Uterus (tissue), 3 donors: ENCODE measurements at regions not wholly inside any gene's neighbourhood (a gene's known extent, or its start where the extent isn't known, plus 50 kb on each side); places are given as distances from the start of the nearest gene placed in this dataset.

Source experiments
- DNase-seq, 2 donors: peaks; one replicate each; pipeline ENCODE4 v3.0.0-alpha.2; 2019 to 2020
- H3K27ac ChIP-seq, 2 donors: fragments of 200-600 bp; sonication (generic); 1 replicate in 1 of 2; 2 replicates in 1 of 2; pipeline ENCODE4 v1.5.1; 2016 to 2018
- H3K27me3 ChIP-seq, 2 donors: fragments of 200-600 bp; sonication (generic); one replicate each; pipeline ENCODE4 v1.5.1; 2018 to 2019; ENCODE audit warnings: control low read depth in 1 of 2
- H3K36me3 ChIP-seq, 2 donors: fragments of 200-600 bp; sonication (generic); one replicate each; pipeline ENCODE4 v1.5.1; 2019; ENCODE audit warnings: control low read depth in 1 of 2
- H3K4me1 ChIP-seq, 2 donors: fragments of 200-600 bp; sonication (generic); one replicate each; pipeline ENCODE4 v1.5.1; 2018 to 2019; ENCODE audit warnings: control low read depth in 1 of 2
- H3K4me3 ChIP-seq, 2 donors: fragments of 200-600 bp; sonication (generic); 1 replicate in 1 of 2; 2 replicates in 1 of 2; pipeline ENCODE4 v1.5.1; 2018 to 2019; ENCODE audit warnings: mild to moderate bottlenecking in 1 of 2
- H3K9me3 ChIP-seq, 2 donors: fragments of 200-600 bp; sonication (generic); one replicate each; pipeline ENCODE4 v1.5.1; 2019; ENCODE audit warnings: control low read depth in 1 of 2
- POLR2A ChIP-seq, 2 donors: fragments of 450-650 bp; IDR thresholded peaks; one replicate each; pipeline ENCODE4 v1.6.1; 2016; ENCODE audit warnings: antibody characterized with exemption in 2 of 2, mild to moderate bottlenecking in 1 of 2, moderate library complexity in 1 of 2
- intact Hi-C: fragments of 100-400 bp; cut with DNase I; formaldehyde crosslinking; loops from one replicate; pipeline ENCODE4 v1.15.1; 2023; ENCODE audit warnings: low total_unique reads
- TF ChIP-seq, protein P1 (sequence below), 4 experiments: fragments of 200-600 bp in 2 of 4; fragments of 450-650 bp in 2 of 4; sonication (generic) in 2 of 4; IDR thresholded peaks; one replicate each; pipeline ENCODE4 v1.5.1; 2016 to 2019; ENCODE audit warnings: antibody characterized with exemption in 4 of 4, mild to moderate bottlenecking in 2 of 4, moderate library complexity in 1 of 4
- donor health status: DM: yes; HTN: yes; CAD: no.

DNA sequence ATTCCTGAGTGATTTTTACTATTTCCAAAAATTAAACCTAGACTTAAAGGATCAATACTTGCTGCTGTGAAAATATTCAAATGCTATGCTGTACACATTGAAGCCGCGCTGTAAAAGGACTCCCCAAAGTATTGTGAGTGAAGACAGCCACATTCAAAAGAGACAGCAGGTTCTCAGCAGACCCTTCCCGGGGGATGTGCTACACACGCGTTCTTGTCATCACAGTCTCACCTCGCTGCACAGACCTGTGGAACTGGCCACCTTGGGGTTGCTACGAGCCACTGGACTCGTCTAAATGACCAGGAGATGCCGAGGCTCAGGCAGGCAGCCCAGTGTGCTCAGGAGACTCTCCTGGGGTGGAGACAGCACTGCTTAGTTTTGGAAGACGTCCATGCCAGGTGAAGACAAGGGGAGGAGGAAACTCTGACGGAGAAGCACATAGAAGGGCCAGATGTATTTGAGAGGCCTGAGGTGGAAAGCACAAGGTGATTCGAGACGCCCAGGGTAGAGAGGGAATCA, 367.7 kb upstream of the SHH start:
- Histone ChIP-seq H3K27me3 (no peaks in the 10 kb centered on the region), H3K4me1 (no peaks in the 10 kb centered on the region), H3K9me3 (no peaks in the 10 kb centered on the region), H3K4me3 (no peak overlapping the region), H3K27ac (no peak overlapping the region), H3K36me3 (no peaks in the 10 kb centered on the region)
- no peak for TF ChIP-seq POLR2A (IDR thresholded peaks at IDR 0.05)
- TF ChIP-seq, protein P1, sequence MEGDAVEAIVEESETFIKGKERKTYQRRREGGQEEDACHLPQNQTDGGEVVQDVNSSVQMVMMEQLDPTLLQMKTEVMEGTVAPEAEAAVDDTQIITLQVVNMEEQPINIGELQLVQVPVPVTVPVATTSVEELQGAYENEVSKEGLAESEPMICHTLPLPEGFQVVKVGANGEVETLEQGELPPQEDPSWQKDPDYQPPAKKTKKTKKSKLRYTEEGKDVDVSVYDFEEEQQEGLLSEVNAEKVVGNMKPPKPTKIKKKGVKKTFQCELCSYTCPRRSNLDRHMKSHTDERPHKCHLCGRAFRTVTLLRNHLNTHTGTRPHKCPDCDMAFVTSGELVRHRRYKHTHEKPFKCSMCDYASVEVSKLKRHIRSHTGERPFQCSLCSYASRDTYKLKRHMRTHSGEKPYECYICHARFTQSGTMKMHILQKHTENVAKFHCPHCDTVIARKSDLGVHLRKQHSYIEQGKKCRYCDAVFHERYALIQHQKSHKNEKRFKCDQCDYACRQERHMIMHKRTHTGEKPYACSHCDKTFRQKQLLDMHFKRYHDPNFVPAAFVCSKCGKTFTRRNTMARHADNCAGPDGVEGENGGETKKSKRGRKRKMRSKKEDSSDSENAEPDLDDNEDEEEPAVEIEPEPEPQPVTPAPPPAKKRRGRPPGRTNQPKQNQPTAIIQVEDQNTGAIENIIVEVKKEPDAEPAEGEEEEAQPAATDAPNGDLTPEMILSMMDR (IDR thresholded peaks at IDR 0.05): no peak
- intact Hi-C loops: no loop called here
- no peak for DNase-seq

DNA sequence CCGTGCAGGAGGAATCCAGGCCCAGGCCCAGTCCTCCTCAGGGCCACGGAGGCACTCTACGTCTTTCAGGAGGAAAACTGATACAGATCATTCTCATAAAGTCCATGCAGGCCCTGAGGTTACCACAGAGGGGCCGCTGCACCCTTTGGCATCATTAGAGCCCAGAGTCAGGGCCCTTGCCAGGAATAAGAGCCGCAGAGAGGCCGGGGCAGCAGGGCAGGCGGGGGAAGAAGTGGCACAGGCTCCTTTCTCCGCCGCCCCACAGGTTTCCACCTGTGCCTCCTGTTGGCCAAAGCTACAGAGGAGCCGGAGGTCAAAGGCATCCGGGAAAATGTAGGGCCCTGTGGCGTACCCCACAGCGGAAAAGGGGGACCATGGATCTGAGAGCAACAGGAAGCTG, 366.6 kb upstream of the SHH start:
- H3K4me1 ChIP-seq: no peaks in the 10 kb centered on the region
- TF ChIP-seq, protein P1 (IDR thresholded peaks at IDR 0.05): no peak
- no peak for TF ChIP-seq POLR2A (IDR thresholded peaks at IDR 0.05)
- no peaks in the 10 kb centered on the region for H3K27me3 ChIP-seq
- no peak overlapping the region for H3K4me3 ChIP-seq
- no peaks in the 10 kb centered on the region for H3K36me3 ChIP-seq
- intact Hi-C loops: no loop called here
- DNase-seq: no peak
- H3K27ac ChIP-seq: no peak overlapping the region
- H3K9me3 ChIP-seq: no peaks in the 10 kb centered on the region

DNA sequence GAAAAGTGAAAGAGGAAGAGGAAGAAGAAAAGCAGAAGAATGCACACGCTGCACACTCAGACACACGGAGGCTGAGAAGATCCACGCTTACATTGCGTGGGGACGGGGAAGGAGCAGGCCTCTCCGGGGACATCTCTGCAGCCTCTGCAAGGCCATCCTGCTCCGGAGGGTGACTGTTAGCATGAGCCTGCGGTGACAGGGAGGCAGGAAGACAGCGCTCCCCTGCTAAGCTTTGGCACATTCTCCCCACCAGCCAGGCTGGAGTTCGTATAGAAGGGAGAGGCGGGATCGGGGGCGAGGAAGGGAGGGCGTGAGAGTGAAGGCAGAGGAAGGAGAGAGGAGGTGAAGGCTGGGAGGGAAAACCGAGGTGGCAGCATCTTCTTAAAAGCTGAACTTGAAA, 366.0 kb upstream of the SHH start:
- DNase-seq: no peak
- TF ChIP-seq, protein P1 (IDR thresholded peaks at IDR 0.05): no peak
- no peak for TF ChIP-seq POLR2A (IDR thresholded peaks at IDR 0.05)
- H3K4me3 ChIP-seq: no peak overlapping the region
- H3K27ac ChIP-seq: no peak overlapping the region
- no peaks in the 10 kb centered on the region for H3K36me3 ChIP-seq
- intact Hi-C loops: no loop called here
- no peaks in the 10 kb centered on the region for H3K4me1 ChIP-seq
- no peaks in the 10 kb centered on the region for H3K27me3 ChIP-seq
- no peaks in the 10 kb centered on the region for H3K9me3 ChIP-seq

DNA sequence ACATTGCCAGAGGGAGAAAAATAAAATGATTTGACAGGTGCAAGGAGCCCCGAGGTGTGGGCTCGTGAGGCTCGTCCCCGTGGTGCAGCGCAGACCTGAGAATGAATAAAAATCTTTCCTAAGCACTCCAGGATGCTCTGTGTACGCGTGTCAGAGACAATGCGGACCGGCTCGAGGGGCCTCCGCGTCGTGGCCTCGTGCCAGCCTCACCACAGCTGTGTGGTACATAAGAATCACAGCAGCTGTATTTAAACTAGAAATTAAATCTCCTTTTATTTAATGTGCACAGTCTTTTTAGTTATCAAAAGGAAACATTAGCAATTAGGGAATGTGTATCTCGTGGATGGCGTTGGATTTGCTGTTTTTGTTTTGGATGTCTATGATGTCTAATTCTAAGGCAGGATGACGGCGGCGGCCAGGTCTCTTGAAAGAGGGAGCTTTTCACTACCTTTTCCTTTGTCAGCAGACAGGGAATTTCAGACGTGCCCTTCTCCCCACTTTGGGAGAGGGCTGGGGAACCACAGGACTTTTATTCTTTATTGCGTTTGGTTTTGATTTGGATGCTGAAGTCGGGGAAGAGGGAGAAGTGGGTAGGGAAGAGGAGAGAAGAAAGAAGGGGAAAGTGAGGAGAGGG, 365.3 kb upstream of the SHH start:
- Histone ChIP-seq H3K4me1 (no peaks in the 10 kb centered on the region), H3K9me3 (no peaks in the 10 kb centered on the region), H3K4me3 (no peak overlapping the region), H3K27ac (no peak overlapping the region), H3K27me3 (no peaks in the 10 kb centered on the region), H3K36me3 (no peaks in the 10 kb centered on the region)
- intact Hi-C loops: no loop called here
- no peak for TF ChIP-seq POLR2A (IDR thresholded peaks at IDR 0.05)
- TF ChIP-seq, protein P1 (IDR thresholded peaks at IDR 0.05): no peak
- DNase-seq: no peak

DNA sequence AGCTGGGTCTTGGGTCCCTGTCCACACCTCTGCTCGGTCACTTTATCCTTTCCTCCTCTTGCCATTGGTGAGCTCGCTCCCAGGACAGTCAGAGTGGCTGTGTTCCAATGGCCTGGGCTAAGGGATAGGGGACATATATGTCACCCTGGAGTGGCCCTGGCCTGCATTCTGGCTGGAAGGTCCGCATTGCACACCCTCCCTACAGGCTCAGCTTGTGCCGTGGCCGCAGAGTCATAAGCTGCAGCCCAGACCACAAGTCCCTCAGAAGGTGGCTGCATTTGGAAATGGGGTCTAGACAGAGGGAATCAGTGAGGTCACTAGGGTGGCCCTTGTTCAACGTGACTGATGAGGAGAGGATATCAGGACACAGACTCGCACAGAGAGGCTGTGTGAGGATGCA, 363.8 kb upstream of the SHH start:
- Histone ChIP-seq H3K36me3 (no peaks in the 10 kb centered on the region), H3K4me1 (no peaks in the 10 kb centered on the region), H3K9me3 (no peaks in the 10 kb centered on the region), H3K27me3 (no peaks in the 10 kb centered on the region), H3K27ac (no peak overlapping the region), H3K4me3 (no peak overlapping the region)
- TF ChIP-seq, protein P1 (IDR thresholded peaks at IDR 0.05): no peak
- TF ChIP-seq POLR2A (IDR thresholded peaks at IDR 0.05): no peak
- intact Hi-C loops: no loop called here
- DNase-seq: no peak
